Thyroid gland (tissue), 4 donors: ENCODE measurements at regions not wholly inside any gene's neighbourhood (a gene's known extent, or its start where the extent isn't known, plus 50 kb on each side); places are given as distances from the start of the nearest gene placed in this dataset.
"Not testable (repeated sequence)": the region's sequence is repeated elsewhere in the genome, so short reads cannot be mapped to it uniquely, and the experiment has no call there.

Experiments used
- DNase-seq, 2 donors: peaks; one replicate each; pipeline ENCODE4 v3.0.0-alpha.2; 2019
- H3K27ac ChIP-seq, 3 donors: fragments of 200-600 bp; sonication (generic); 1 replicate in 2 of 3; 2 replicates in 1 of 3; pipeline ENCODE4 v1.5.1; 2016 to 2019; ENCODE audit warnings: mild to moderate bottlenecking in 1 of 3, moderate library complexity in 1 of 3
- H3K27me3 ChIP-seq: fragments of 200-600 bp; sonication (generic); one replicate; pipeline ENCODE4 v1.5.1; 2019
- H3K36me3 ChIP-seq, 2 donors: fragments of 200-600 bp; sonication (generic); one replicate each; pipeline ENCODE4 v1.5.1; 2016 to 2019
- H3K4me1 ChIP-seq, 2 donors: fragments of 200-600 bp; sonication (generic); one replicate each; pipeline ENCODE4 v1.5.1; 2017 to 2019
- H3K4me3 ChIP-seq, 3 donors: fragments of 200-600 bp; sonication (generic); replicated peaks in 1 of 3; 1 replicate in 2 of 3; 2 replicates in 1 of 3; pipeline ENCODE4 v1.5.1; 2016; ENCODE audit warnings: mild to moderate bottlenecking in 1 of 3
- H3K9me3 ChIP-seq: fragments of 200-600 bp; sonication (generic); one replicate; pipeline ENCODE4 v1.5.1; 2017
- CTCF ChIP-seq, 6 experiments: fragments of 200-600 bp in 3 of 6; fragments of 450-650 bp in 3 of 6; sonication (generic) in 3 of 6; IDR thresholded peaks; one replicate each; pipeline ENCODE4 v1.5.1; 2016 to 2019; ENCODE audit warnings: antibody characterized with exemption in 6 of 6, mild to moderate bottlenecking in 2 of 6, inconsistent platforms in 1 of 6, moderate library complexity in 1 of 6
- POLR2A ChIP-seq, 2 donors: fragments of 450-650 bp; IDR thresholded peaks; one replicate each; pipeline ENCODE4 v1.6.1; 2017; ENCODE audit warnings: antibody characterized with exemption in 2 of 2, mild to moderate bottlenecking in 2 of 2, moderate library complexity in 1 of 2
- WGBS, 2 donors: methylation state at CpG; one replicate each; pipeline ENCODE4 v1.1.5; 2017; 5-methylcytosine and 5-hydroxymethylcytosine counted together
- intact Hi-C: fragments of 100-400 bp; cut with DNase I; formaldehyde crosslinking; loops from one replicate; pipeline ENCODE4 v1.15.1; 2023

- H3K9me3 ChIP-seq: no peaks in the 10 kb centered on the region
- no peak for DNase-seq
- H3K36me3 ChIP-seq: no peaks in the 10 kb centered on the region
- H3K27me3 ChIP-seq: no peaks in the 10 kb centered on the region
- H3K4me1 ChIP-seq: no peaks in the 10 kb centered on the region
- no peak for TF ChIP-seq POLR2A (IDR thresholded peaks at IDR 0.05)
- TF ChIP-seq CTCF (IDR thresholded peaks at IDR 0.05): no peak
- intact Hi-C loops: no loop called here
- no peak overlapping the region for H3K4me3 ChIP-seq
- H3K27ac ChIP-seq: no peak overlapping the region
- 83 to 89% methylated on average over 2 of the region's 2 CpGs for WGBS, 2 donors
These were observed 76.3 kb upstream of the TGM3 start for GRCh38 chr20:2219481-2220006.

- Histone ChIP-seq H3K27ac (no peak overlapping the region), H3K4me3 (no peak overlapping the region), H3K4me1 (no peaks in the 10 kb centered on the region), H3K9me3 (no peaks in the 10 kb centered on the region), H3K27me3 (no peaks in the 10 kb centered on the region), H3K36me3 (no peaks in the 10 kb centered on the region)
- 71 to 89% methylated on average over 2 of the region's 2 CpGs for WGBS, 2 donors
- no peak for DNase-seq
- TF ChIP-seq CTCF (IDR thresholded peaks at IDR 0.05) (no peak), POLR2A (IDR thresholded peaks at IDR 0.05) (no peak)
- intact Hi-C loops: no loop called here
These were observed 75.5 kb upstream of the TGM3 start for GRCh38 chr20:2220298-2220697.

- no peaks in the 10 kb centered on the region for H3K4me1 ChIP-seq
- H3K36me3 ChIP-seq: no peaks in the 10 kb centered on the region
- WGBS, 2 donors: 55 to 60% methylated on average over 2 of the region's 2 CpGs
- H3K27ac ChIP-seq: no peak overlapping the region
- no peak overlapping the region for H3K4me3 ChIP-seq
- no peak for TF ChIP-seq POLR2A (IDR thresholded peaks at IDR 0.05)
- no peak for TF ChIP-seq CTCF (IDR thresholded peaks at IDR 0.05)
- intact Hi-C loops: no loop called here
- no peak for DNase-seq
- H3K9me3 ChIP-seq: no peaks in the 10 kb centered on the region
- H3K27me3 ChIP-seq: no peaks in the 10 kb centered on the region
These were observed 73.9 kb upstream of the TGM3 start for GRCh38 chr20:2221921-2222320.

GRCh38 chr20:2223558-2224367 is 72.0 kb upstream of the TGM3 start:
- Histone ChIP-seq H3K4me1 (no peaks in the 10 kb centered on the region), H3K4me3 (no peak overlapping the region), H3K36me3 (no peaks in the 10 kb centered on the region), H3K27me3 (no peaks in the 10 kb centered on the region), H3K27ac (no peak overlapping the region), H3K9me3 (no peaks in the 10 kb centered on the region)
- WGBS, 2 donors: 90% methylated on average over 8 of the region's 8 CpGs
- no peak for TF ChIP-seq POLR2A (IDR thresholded peaks at IDR 0.05)
- TF ChIP-seq CTCF (IDR thresholded peaks at IDR 0.05): no peak
- no peak for DNase-seq
- intact Hi-C loops: no loop called here

GRCh38 chr20:2224368-2224639 is 71.5 kb upstream of the TGM3 start:
- no peaks in the 10 kb centered on the region for H3K36me3 ChIP-seq
- H3K27me3 ChIP-seq: no peaks in the 10 kb centered on the region
- no peak overlapping the region for H3K4me3 ChIP-seq
- H3K27ac ChIP-seq: no peak overlapping the region
- TF ChIP-seq CTCF (IDR thresholded peaks at IDR 0.05) (no peak), POLR2A (IDR thresholded peaks at IDR 0.05) (no peak)
- 52 to 62% methylated on average over 3 of the region's 3 CpGs for WGBS, 2 donors
- no peak for DNase-seq
- H3K4me1 ChIP-seq: no peaks in the 10 kb centered on the region
- H3K9me3 ChIP-seq: no peaks in the 10 kb centered on the region
- intact Hi-C loops: no loop called here

GRCh38 chr20:2227285-2227684 is 68.5 kb upstream of the TGM3 start:
- intact Hi-C loops, H3K4me3 ChIP-seq, H3K27me3 ChIP-seq, DNase-seq, H3K27ac ChIP-seq, H3K4me1 ChIP-seq, H3K36me3 ChIP-seq, H3K9me3 ChIP-seq: not testable (repeated sequence)
- WGBS, 2 donors: 81 to 89% methylated on average over 3 of the region's 3 CpGs
